Astrocyte of the cerebellum (primary cell): ENCODE measurements at regions not wholly inside any gene's neighbourhood (a gene's known extent, or its start where the extent isn't known, plus 50 kb on each side); places are given as distances from the start of the nearest gene placed in this dataset.

Experiments used
- DNase-seq: peaks from one replicate; pipeline ENCODE4 v3.0.0-alpha.2; 2011; ENCODE audit warnings: low read depth
- H3K4me3 ChIP-seq: 2 replicates; pipeline ENCODE4 v1.5.1; 2011; ENCODE audit warnings: mild to moderate bottlenecking, low read depth, low read length, moderate library complexity
- in situ Hi-C: cut with HindIII; loops from 2 replicates; pipeline ENCODE4 v1.10.0; 2017; ENCODE audit warnings: low sequenced_read_pairs
- TF ChIP-seq, protein P1 (sequence below): IDR thresholded peaks from 2 replicates; pipeline ENCODE4 v1.5.1; 2012; ENCODE audit warnings: low read length, low read depth, moderate library complexity, mild to moderate bottlenecking; ENCODE audit errors: missing control alignments

DNA sequence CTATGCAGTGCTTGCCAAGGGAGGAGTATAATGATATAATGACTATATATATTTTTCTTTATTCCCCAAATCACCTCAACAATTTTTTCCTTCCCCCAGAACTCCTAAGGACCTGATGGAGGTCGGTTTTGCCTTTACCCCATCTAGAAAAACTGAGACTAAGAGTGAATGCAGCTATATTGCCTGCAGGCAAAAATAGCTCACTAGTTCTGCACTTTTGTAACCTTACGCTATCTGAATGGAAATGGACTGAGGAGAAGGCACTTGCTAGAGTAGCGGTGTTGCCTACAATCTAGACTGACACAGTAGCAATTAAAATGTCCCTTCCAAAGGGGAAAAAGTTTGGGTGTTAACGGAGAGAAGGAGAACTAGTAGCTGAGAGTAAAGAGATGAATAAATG lies 379.5 kb upstream of the SEMA6D start:
- no peak overlapping the region for H3K4me3 ChIP-seq
- in situ Hi-C loops: no loop called here
- TF ChIP-seq, protein P1, sequence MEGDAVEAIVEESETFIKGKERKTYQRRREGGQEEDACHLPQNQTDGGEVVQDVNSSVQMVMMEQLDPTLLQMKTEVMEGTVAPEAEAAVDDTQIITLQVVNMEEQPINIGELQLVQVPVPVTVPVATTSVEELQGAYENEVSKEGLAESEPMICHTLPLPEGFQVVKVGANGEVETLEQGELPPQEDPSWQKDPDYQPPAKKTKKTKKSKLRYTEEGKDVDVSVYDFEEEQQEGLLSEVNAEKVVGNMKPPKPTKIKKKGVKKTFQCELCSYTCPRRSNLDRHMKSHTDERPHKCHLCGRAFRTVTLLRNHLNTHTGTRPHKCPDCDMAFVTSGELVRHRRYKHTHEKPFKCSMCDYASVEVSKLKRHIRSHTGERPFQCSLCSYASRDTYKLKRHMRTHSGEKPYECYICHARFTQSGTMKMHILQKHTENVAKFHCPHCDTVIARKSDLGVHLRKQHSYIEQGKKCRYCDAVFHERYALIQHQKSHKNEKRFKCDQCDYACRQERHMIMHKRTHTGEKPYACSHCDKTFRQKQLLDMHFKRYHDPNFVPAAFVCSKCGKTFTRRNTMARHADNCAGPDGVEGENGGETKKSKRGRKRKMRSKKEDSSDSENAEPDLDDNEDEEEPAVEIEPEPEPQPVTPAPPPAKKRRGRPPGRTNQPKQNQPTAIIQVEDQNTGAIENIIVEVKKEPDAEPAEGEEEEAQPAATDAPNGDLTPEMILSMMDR: no peak
- no peak for DNase-seq

DNA sequence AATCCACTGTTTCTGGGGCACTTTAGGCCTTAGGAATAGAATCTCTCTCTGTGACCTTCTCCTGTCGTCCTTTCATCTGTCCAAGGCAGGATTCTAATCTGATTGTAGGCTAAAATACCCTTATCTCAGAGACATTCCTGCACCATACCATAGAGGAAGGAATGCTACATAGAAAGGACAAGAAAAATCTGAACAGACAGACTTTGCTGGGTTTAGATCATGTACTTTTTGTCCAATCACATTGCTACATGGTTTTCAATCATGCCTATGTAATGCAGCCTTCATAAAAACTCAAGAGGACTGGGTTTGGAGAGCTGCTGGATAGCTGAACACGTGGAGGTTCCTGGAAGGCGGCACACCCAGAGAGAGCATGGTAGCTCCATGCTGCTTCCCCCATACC lies 378.5 kb upstream of the SEMA6D start:
- DNase-seq: no peak
- in situ Hi-C loops: no loop called here
- no peak overlapping the region for H3K4me3 ChIP-seq
- TF ChIP-seq, protein P1: no peak

DNA sequence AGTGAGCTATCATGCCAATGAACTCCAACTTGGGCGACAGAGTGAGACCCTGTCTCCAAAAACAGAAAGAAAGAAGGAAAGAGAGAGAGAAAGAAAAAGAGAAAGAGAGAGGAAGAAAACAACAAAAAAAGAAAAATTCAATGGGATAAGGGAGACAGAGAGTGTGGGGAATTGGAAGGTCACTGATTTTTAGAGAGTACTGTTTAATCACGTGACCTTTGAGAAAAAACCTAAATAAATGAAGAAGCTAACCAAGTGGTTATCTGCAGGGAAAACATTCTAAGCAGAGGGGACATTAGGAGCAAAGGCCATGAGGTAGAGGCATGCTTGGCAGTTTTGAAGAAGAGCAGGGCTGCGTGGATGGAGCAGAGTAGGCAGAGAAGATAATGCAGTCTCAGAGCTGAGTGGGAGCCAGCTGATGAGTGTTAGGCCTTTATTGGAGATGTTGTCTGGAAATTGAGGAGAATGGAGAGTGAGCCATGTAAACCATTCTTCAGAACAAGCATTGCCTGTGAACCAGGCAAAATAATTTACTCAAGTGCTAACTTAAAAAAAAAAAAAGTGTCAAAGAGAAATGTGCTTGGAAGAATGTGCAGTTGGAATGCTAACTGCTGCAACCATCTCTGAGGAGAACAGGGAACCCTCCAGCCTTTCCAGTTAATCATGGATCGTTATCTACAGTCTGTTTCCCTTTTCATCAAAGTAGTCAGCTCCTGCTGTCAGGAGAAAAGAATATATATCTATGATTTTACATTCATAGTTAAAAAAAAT lies 377.3 kb upstream of the SEMA6D start:
- TF ChIP-seq, protein P1: no peak
- no peak for DNase-seq
- H3K4me3 ChIP-seq: no peak overlapping the region
- in situ Hi-C loops: no loop called here

DNA sequence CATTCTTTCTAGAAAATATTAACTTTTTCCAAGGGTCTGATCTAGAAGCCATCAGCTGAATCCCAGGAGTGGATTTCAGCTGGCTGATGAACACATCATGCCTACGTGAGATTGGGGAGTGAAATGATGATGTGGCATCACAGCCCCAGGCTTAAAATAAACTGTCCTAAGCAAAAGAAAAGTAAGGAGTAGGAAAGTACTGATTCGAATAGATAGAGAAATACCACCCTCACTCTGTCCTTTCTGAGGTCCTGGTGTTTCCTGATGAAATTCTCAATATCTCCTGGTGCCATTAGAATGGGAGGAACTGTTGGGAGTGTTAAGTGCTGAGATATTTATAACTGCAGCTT lies 376.8 kb upstream of the SEMA6D start:
- no peak overlapping the region for H3K4me3 ChIP-seq
- in situ Hi-C loops: no loop called here
- TF ChIP-seq, protein P1: no peak
- DNase-seq: no peak

DNA sequence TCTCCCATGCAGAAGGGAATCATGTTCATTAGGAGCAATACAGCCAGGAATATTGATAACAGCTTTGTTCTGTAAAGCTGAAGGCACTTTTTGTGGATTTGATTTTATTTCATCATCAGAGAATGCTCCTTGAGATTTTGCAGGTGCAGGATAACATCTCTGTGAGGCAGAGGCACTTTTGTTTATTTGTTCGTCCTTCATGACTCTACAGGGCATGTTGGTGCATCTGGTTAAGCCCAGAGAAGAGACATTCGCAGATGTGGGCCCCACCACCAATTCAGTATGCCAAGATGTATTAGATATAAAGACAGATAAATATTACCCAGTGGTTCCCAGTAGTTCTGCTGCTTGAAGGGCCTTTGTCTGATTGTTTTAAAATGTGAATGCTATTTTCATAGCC lies 368.1 kb upstream of the SEMA6D start:
- no peak for DNase-seq
- H3K4me3 ChIP-seq: no peak overlapping the region
- TF ChIP-seq, protein P1: no peak
- in situ Hi-C loops: no loop called here

DNA sequence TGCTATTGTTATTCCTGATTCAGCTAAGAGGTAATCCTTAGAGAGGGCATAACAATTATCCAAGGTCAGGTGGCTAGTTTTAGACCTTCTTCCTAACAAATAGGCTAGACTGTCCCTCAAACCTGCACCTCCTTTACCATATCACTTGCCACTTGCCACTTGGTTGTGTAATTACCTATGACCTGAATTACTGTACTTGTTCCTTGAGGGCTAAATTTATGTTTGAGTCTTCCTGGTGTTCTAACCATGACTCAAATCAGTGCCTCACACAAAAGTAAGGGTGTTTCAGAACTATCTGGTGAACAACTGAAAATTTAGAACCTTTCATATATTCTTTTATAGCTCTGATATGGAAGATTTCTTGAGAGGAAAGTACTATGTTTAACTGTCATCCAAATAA lies 365.8 kb upstream of the SEMA6D start:
- in situ Hi-C loops: no loop called here
- no peak for DNase-seq
- no peak overlapping the region for H3K4me3 ChIP-seq
- TF ChIP-seq, protein P1: no peak
